ENCODE measurements at regions not wholly inside any gene's neighbourhood (a gene's known extent, or its start where the extent isn't known, plus 50 kb on each side); places are given as distances from the start of the nearest gene placed in this dataset.
"Not testable (repeated sequence)": the region's sequence is repeated elsewhere in the genome, so short reads cannot be mapped to it uniquely, and the experiment has no call there.

- DNase-seq, result no peak
Measured at GRCh38 chr12:19572920-19573558, 133.7 kb downstream of the AEBP2 start.

GRCh38 chr12:19573866-19574265 lies 134.6 kb downstream of the AEBP2 start:
- no peak for DNase-seq

- DNase-seq, result no peak
Measured at GRCh38 chr12:19574601-19575000, 135.3 kb downstream of the AEBP2 start.

- no peak for DNase-seq
Measured at GRCh38 chr12:19575337-19576243, 136.3 kb downstream of the AEBP2 start.

- DNase-seq, result no peak
Measured at GRCh38 chr12:19576506-19577280, 137.4 kb downstream of the AEBP2 start.

GRCh38 chr12:19577281-19577530 lies 137.9 kb downstream of the AEBP2 start:
- no peak for DNase-seq

GRCh38 chr12:19584732-19585131 lies 145.4 kb downstream of the AEBP2 start:
- no peak for DNase-seq

- no peak for DNase-seq
Measured at GRCh38 chr12:19588951-19589350, 149.7 kb downstream of the AEBP2 start.

- no peak for DNase-seq
Measured at GRCh38 chr12:19591951-19592350, 152.7 kb downstream of the AEBP2 start.

- DNase-seq, result no peak
Measured at GRCh38 chr12:19596434-19597166, 157.3 kb downstream of the AEBP2 start.

GRCh38 chr12:19597167-19598026 lies 158.1 kb downstream of the AEBP2 start:
- no peak for DNase-seq

- DNase-seq, result no peak
Measured at GRCh38 chr12:19605720-19606119, 166.4 kb downstream of the AEBP2 start.

- no peak for DNase-seq
Measured at GRCh38 chr12:19608039-19608438, 168.7 kb downstream of the AEBP2 start.

- DNase-seq, result no peak
Measured at GRCh38 chr12:19613051-19613535, 173.8 kb downstream of the AEBP2 start.

GRCh38 chr12:19614601-19615383 lies 175.5 kb downstream of the AEBP2 start:
- no peak for DNase-seq

GRCh38 chr12:19615384-19615725 lies 176.1 kb downstream of the AEBP2 start:
- no peak for DNase-seq

- DNase-seq, result no peak
Measured at GRCh38 chr12:19616781-19617180, 177.5 kb downstream of the AEBP2 start.

GRCh38 chr12:19620222-19620621 lies 180.9 kb downstream of the AEBP2 start:
- no peak for DNase-seq

- DNase-seq, result no peak
Measured at GRCh38 chr12:19623751-19624399, 184.6 kb downstream of the AEBP2 start.

- DNase-seq, result no peak
Measured at GRCh38 chr12:19624491-19624890, 185.2 kb downstream of the AEBP2 start.

- not testable (repeated sequence) for DNase-seq
Measured at GRCh38 chr12:19625551-19625950, 186.3 kb downstream of the AEBP2 start.
